ENCODE measurements at regions not wholly inside any gene's neighbourhood (a gene's known extent, or its start where the extent isn't known, plus 50 kb on each side); places are given as distances from the start of the nearest gene placed in this dataset.

- H3K36me3 ChIP-seq (ENCODE audit: control insufficient read depth in 2 of 2, extremely low read depth in 1 of 2, insufficient read depth in 2 of 2, low read length in 2 of 2), result no peaks in the 10 kb centered on the region
- FAIRE-seq (no peak), DNase-seq (ENCODE audit: low read depth, low spot score) (no peak)
- no peaks in the 10 kb centered on the region for H3K4me1 ChIP-seq (ENCODE audit: control insufficient read depth, extremely low read depth, insufficient read depth, low read length)
- POLR2A ChIA-PET, result no interaction called here
- no TSS peak for BruUV-seq (replicated peaks)
- no peak for TF ChIP-seq MYC (IDR thresholded peaks at IDR 0.05; ENCODE audit: low read depth, low read length)
- no peak for TF ChIP-seq POLR2AphosphoS5 (IDR thresholded peaks at IDR 0.05; ENCODE audit: insufficient read depth, low read depth, low read length)
- intact Hi-C loops (cut with micrococcal nuclease), result no loop called here
- dilution Hi-C loops (cut with MboI; ENCODE audit: extremely low pct_ligation_motif_present, low sequenced_read_pairs), result no loop called here
- CTCF ChIA-PET, result no interaction called here
- no peak overlapping the region for H3K9ac ChIP-seq (replicated peaks; ENCODE audit: extremely low read depth, insufficient read depth, low read length)
- no peak overlapping the region for H3K4me3 ChIP-seq (replicated peaks in 1 of 3; ENCODE audit: insufficient read depth in 1 of 3, low read depth in 1 of 3, low read length in 3 of 3)
- H3K9me3 ChIP-seq (replicated peaks; ENCODE audit: control insufficient read depth, insufficient read depth, low read length), result no peaks in the 10 kb centered on the region
- no peaks in the 10 kb centered on the region for H3K27me3 ChIP-seq (ENCODE audit: control insufficient read depth in 2 of 2, insufficient read depth in 2 of 2, low read length in 2 of 2)
- H2AFZ ChIP-seq (ENCODE audit: low read depth, low read length), result no peak overlapping the region
- no peaks in the 10 kb centered on the region for H3K79me2 ChIP-seq (ENCODE audit: control insufficient read depth, insufficient read depth, low read length)
- no peak overlapping the region for H3K27ac ChIP-seq (ENCODE audit: insufficient read depth, low read depth, low read length)
- no peak overlapping the region for H3K4me2 ChIP-seq (ENCODE audit: insufficient read depth, low read length)
- H3K9me1 ChIP-seq (replicated peaks; ENCODE audit: control insufficient read depth, extremely low read depth, insufficient read depth, low read length), result no peaks in the 10 kb centered on the region
- no peaks in the 10 kb centered on the region for H4K20me1 ChIP-seq (replicated peaks; ENCODE audit: control insufficient read depth, extremely low read depth, insufficient read depth, low read length)
Observed at GRCh38 chr10:36728626-36729025, 396.8 kb upstream of the ANKRD30A start.

- Histone ChIP-seq H3K36me3 (ENCODE audit: control insufficient read depth in 2 of 2, extremely low read depth in 1 of 2, insufficient read depth in 2 of 2, low read length in 2 of 2) (no peaks in the 10 kb centered on the region), H3K79me2 (ENCODE audit: control insufficient read depth, insufficient read depth, low read length) (no peaks in the 10 kb centered on the region), H3K27me3 (ENCODE audit: control insufficient read depth in 2 of 2, insufficient read depth in 2 of 2, low read length in 2 of 2) (peaks cover 0 to 3% of the 10 kb centered on the region in 2 experiments), H3K9me3 (replicated peaks; ENCODE audit: control insufficient read depth, insufficient read depth, low read length) (no peaks in the 10 kb centered on the region), H3K4me1 (ENCODE audit: control insufficient read depth, extremely low read depth, insufficient read depth, low read length) (no peaks in the 10 kb centered on the region), H3K4me3 (replicated peaks in 1 of 3; ENCODE audit: insufficient read depth in 1 of 3, low read depth in 1 of 3, low read length in 3 of 3) (no peak overlapping the region), H3K27ac (ENCODE audit: insufficient read depth, low read depth, low read length) (no peak overlapping the region), H3K9ac (replicated peaks; ENCODE audit: extremely low read depth, insufficient read depth, low read length) (no peak overlapping the region), H3K4me2 (ENCODE audit: insufficient read depth, low read length) (no peak overlapping the region), H2AFZ (ENCODE audit: low read depth, low read length) (no peak overlapping the region), H3K9me1 (replicated peaks; ENCODE audit: control insufficient read depth, extremely low read depth, insufficient read depth, low read length) (no peaks in the 10 kb centered on the region), H4K20me1 (replicated peaks; ENCODE audit: control insufficient read depth, extremely low read depth, insufficient read depth, low read length) (no peaks in the 10 kb centered on the region)
- FAIRE-seq (peak; percentile 67), DNase-seq (ENCODE audit: low read depth, low spot score) (peak; percentile 66)
- BruUV-seq (replicated peaks), result no TSS peak
- ChIA-PET POLR2A (no interaction called here), CTCF (interaction anchor here (0.7 to 2.0 kb wide), 14 partner anchors 13 to 1113 kb away, joined by 3 to 16 read pairs (median 4); no protein-coding TSS in a partner anchor)
- TF ChIP-seq POLR2AphosphoS5 (IDR thresholded peaks at IDR 0.05; ENCODE audit: insufficient read depth, low read depth, low read length) (no peak), POLR2A (IDR thresholded peaks at IDR 0.05; ENCODE audit: low read depth, low read length) (no peak), EZH2 (IDR thresholded peaks at IDR 0.05; ENCODE audit: borderline replicate concordance, low read depth, low read length, severe bottlenecking) (no peak), CTCF (IDR thresholded peaks at IDR 0.05; ENCODE audit: extremely low read depth in 1 of 2, insufficient read depth in 1 of 2, low read depth in 1 of 2, low read length in 2 of 2) (peak; percentile 7 to 37)
- intact Hi-C loops (cut with micrococcal nuclease), result loop anchor here (1.0 kb wide), 2 partner anchors 1086 to 1091 kb away; no protein-coding TSS in a partner anchor
- dilution Hi-C loops (cut with MboI; ENCODE audit: extremely low pct_ligation_motif_present, low sequenced_read_pairs), result no loop called here
Observed at GRCh38 chr10:36725581-36726520, 399.5 kb upstream of the ANKRD30A start.

Measured in endothelial cell of umbilical vein (primary cell).